ENCODE measurements at regions not wholly inside any gene's neighbourhood (a gene's known extent, or its start where the extent isn't known, plus 50 kb on each side); places are given as distances from the start of the nearest gene placed in this dataset.

- no peak overlapping the region for H3K4me3 ChIP-seq (ENCODE audit: low read depth in 1 of 2, low read length in 2 of 2)
- no peaks in the 10 kb centered on the region for H4K20me1 ChIP-seq (ENCODE audit: insufficient read depth, low read length)
- H3K9me3 ChIP-seq (ENCODE audit: insufficient read depth, low read length, severe bottlenecking): no peaks in the 10 kb centered on the region
- no peaks in the 10 kb centered on the region for H3K4me1 ChIP-seq (ENCODE audit: insufficient read depth, low read length)
- H3K9ac ChIP-seq (ENCODE audit: low read depth, low read length): no peak overlapping the region
- H3K79me2 ChIP-seq (ENCODE audit: insufficient read depth, low read length): no peaks in the 10 kb centered on the region
- DNase-seq: no peak
- no peak for TF ChIP-seq EZH2 (IDR thresholded peaks at IDR 0.05; ENCODE audit: borderline replicate concordance, low read depth, low read length, severe bottlenecking)
- TF ChIP-seq, protein P1, sequence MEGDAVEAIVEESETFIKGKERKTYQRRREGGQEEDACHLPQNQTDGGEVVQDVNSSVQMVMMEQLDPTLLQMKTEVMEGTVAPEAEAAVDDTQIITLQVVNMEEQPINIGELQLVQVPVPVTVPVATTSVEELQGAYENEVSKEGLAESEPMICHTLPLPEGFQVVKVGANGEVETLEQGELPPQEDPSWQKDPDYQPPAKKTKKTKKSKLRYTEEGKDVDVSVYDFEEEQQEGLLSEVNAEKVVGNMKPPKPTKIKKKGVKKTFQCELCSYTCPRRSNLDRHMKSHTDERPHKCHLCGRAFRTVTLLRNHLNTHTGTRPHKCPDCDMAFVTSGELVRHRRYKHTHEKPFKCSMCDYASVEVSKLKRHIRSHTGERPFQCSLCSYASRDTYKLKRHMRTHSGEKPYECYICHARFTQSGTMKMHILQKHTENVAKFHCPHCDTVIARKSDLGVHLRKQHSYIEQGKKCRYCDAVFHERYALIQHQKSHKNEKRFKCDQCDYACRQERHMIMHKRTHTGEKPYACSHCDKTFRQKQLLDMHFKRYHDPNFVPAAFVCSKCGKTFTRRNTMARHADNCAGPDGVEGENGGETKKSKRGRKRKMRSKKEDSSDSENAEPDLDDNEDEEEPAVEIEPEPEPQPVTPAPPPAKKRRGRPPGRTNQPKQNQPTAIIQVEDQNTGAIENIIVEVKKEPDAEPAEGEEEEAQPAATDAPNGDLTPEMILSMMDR (IDR thresholded peaks at IDR 0.05; ENCODE audit: borderline replicate concordance, extremely low read depth, low read length, poor library complexity, severe bottlenecking): no peak
- H2AFZ ChIP-seq (ENCODE audit: low read depth, low read length): no peak overlapping the region
- no peak overlapping the region for H3K27ac ChIP-seq (ENCODE audit: low read length)
- no peaks in the 10 kb centered on the region for H3K27me3 ChIP-seq (ENCODE audit: insufficient read depth, low read length, poor library complexity)
- no peak for ATAC-seq (ENCODE audit: insufficient read depth, low read depth)
- H3K36me3 ChIP-seq (ENCODE audit: insufficient read depth, low read length): no peaks in the 10 kb centered on the region
- H3K4me2 ChIP-seq (ENCODE audit: insufficient read depth, low read length): no peak overlapping the region
Measured at GRCh38 chr2:58938988-58939387, 697.9 kb upstream of the FANCL start.

DNA sequence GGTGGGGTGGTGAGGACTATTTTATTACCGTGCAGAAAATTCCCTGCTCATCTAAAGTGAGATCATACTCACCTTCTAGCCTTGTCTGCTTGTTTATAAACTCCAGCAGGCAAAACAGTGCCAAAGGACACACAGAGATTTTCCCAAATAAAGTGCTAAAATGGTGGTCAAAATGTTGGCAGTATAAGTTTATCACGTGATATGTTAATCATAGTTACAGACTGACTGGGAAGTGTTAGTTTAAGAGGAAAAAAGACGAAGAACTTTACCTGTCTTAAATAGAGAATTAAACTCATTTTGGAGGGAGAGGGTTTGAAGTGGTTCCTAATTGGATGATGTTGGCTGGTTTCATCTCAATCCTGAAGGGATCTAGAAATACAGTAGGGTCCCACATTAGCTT lies 691.7 kb upstream of the FANCL start:
- no peak overlapping the region for H3K4me2 ChIP-seq (ENCODE audit: insufficient read depth, low read length)
- no peak overlapping the region for H3K27ac ChIP-seq (ENCODE audit: low read length)
- H3K9me3 ChIP-seq (ENCODE audit: insufficient read depth, low read length, severe bottlenecking): no peaks in the 10 kb centered on the region
- no peaks in the 10 kb centered on the region for H3K27me3 ChIP-seq (ENCODE audit: insufficient read depth, low read length, poor library complexity)
- no peak overlapping the region for H3K4me3 ChIP-seq (ENCODE audit: low read depth in 1 of 2, low read length in 2 of 2)
- H3K9ac ChIP-seq (ENCODE audit: low read depth, low read length): no peak overlapping the region
- no peaks in the 10 kb centered on the region for H3K36me3 ChIP-seq (ENCODE audit: insufficient read depth, low read length)
- ATAC-seq (ENCODE audit: insufficient read depth, low read depth) (no peak), DNase-seq (no peak)
- H3K79me2 ChIP-seq (ENCODE audit: insufficient read depth, low read length): no peaks in the 10 kb centered on the region
- TF ChIP-seq, protein P1 (IDR thresholded peaks at IDR 0.05; ENCODE audit: borderline replicate concordance, extremely low read depth, low read length, poor library complexity, severe bottlenecking): no peak
- no peak for TF ChIP-seq EZH2 (IDR thresholded peaks at IDR 0.05; ENCODE audit: borderline replicate concordance, low read depth, low read length, severe bottlenecking)
- no peak overlapping the region for H2AFZ ChIP-seq (ENCODE audit: low read depth, low read length)
- H4K20me1 ChIP-seq (ENCODE audit: insufficient read depth, low read length): no peaks in the 10 kb centered on the region
- H3K4me1 ChIP-seq (ENCODE audit: insufficient read depth, low read length): no peaks in the 10 kb centered on the region

DNA sequence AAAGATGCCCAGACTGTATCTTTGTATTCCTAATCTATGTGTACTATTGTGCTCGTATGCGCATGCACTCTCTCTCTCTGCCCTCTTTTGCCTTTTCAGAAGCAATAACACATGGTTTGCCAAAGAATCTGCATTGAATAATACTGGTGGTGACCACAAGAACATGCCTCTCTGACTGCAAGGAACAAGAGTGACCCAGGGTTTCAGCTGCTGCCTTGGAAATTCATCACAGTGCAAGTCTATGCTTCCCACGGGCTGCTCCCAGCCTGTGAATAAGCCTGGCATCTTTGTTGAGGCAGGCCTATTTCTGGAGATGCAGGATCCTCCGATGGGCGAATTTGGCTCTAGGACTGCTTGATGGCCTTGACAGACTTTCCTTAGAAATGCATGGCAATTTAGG lies 689.4 kb upstream of the FANCL start:
- no peaks in the 10 kb centered on the region for H3K36me3 ChIP-seq (ENCODE audit: insufficient read depth, low read length)
- no peak overlapping the region for H3K4me2 ChIP-seq (ENCODE audit: insufficient read depth, low read length)
- H3K27ac ChIP-seq (ENCODE audit: low read length): no peak overlapping the region
- no peak for TF ChIP-seq EZH2 (IDR thresholded peaks at IDR 0.05; ENCODE audit: borderline replicate concordance, low read depth, low read length, severe bottlenecking)
- TF ChIP-seq, protein P1 (IDR thresholded peaks at IDR 0.05; ENCODE audit: borderline replicate concordance, extremely low read depth, low read length, poor library complexity, severe bottlenecking): no peak
- no peaks in the 10 kb centered on the region for H3K4me1 ChIP-seq (ENCODE audit: insufficient read depth, low read length)
- no peak overlapping the region for H3K9ac ChIP-seq (ENCODE audit: low read depth, low read length)
- H3K4me3 ChIP-seq (ENCODE audit: low read depth in 1 of 2, low read length in 2 of 2): no peak overlapping the region
- DNase-seq: no peak
- no peak for ATAC-seq (ENCODE audit: insufficient read depth, low read depth)
- no peaks in the 10 kb centered on the region for H3K79me2 ChIP-seq (ENCODE audit: insufficient read depth, low read length)
- H3K9me3 ChIP-seq (ENCODE audit: insufficient read depth, low read length, severe bottlenecking): no peaks in the 10 kb centered on the region
- H3K27me3 ChIP-seq (ENCODE audit: insufficient read depth, low read length, poor library complexity): no peaks in the 10 kb centered on the region
- no peak overlapping the region for H2AFZ ChIP-seq (ENCODE audit: low read depth, low read length)
- H4K20me1 ChIP-seq (ENCODE audit: insufficient read depth, low read length): no peaks in the 10 kb centered on the region

- Histone ChIP-seq H3K4me3 (ENCODE audit: low read depth in 1 of 2, low read length in 2 of 2) (no peak overlapping the region), H3K4me2 (ENCODE audit: insufficient read depth, low read length) (no peak overlapping the region), H3K4me1 (ENCODE audit: insufficient read depth, low read length) (no peaks in the 10 kb centered on the region), H2AFZ (ENCODE audit: low read depth, low read length) (no peak overlapping the region), H3K9ac (ENCODE audit: low read depth, low read length) (no peak overlapping the region), H4K20me1 (ENCODE audit: insufficient read depth, low read length) (no peaks in the 10 kb centered on the region), H3K9me3 (ENCODE audit: insufficient read depth, low read length, severe bottlenecking) (no peaks in the 10 kb centered on the region), H3K27ac (ENCODE audit: low read length) (no peak overlapping the region), H3K79me2 (ENCODE audit: insufficient read depth, low read length) (no peaks in the 10 kb centered on the region), H3K27me3 (ENCODE audit: insufficient read depth, low read length, poor library complexity) (no peaks in the 10 kb centered on the region), H3K36me3 (ENCODE audit: insufficient read depth, low read length) (no peaks in the 10 kb centered on the region)
- TF ChIP-seq, protein P1 (IDR thresholded peaks at IDR 0.05; ENCODE audit: borderline replicate concordance, extremely low read depth, low read length, poor library complexity, severe bottlenecking): no peak
- TF ChIP-seq EZH2 (IDR thresholded peaks at IDR 0.05; ENCODE audit: borderline replicate concordance, low read depth, low read length, severe bottlenecking): no peak
- ATAC-seq (ENCODE audit: insufficient read depth, low read depth) (no peak), DNase-seq (no peak)
Measured at GRCh38 chr2:58928973-58929372, 687.8 kb upstream of the FANCL start.
